CD14-positive monocyte (primary cell): ENCODE measurements at regions not wholly inside any gene's neighbourhood (a gene's known extent, or its start where the extent isn't known, plus 50 kb on each side); places are given as distances from the start of the nearest gene placed in this dataset.

Source experiments
- DNase-seq, 3 donors: peaks; one replicate each; pipeline ENCODE4 v3.0.0-alpha.2; 2011 to 2022
- H2AFZ ChIP-seq: 2 replicates; pipeline ENCODE4 v1.6.0; 2012; ENCODE audit warnings: mild to moderate bottlenecking, low read depth, low read length, inconsistent platforms; ENCODE audit not compliant: insufficient read depth, poor library complexity, severe bottlenecking
- H3K27ac ChIP-seq, 2 donors: 1 replicate in 1 of 2; 2 replicates in 1 of 2; pipeline ENCODE4 v1.5.1; 2012 to 2013; ENCODE audit warnings: low read length in 2 of 2, control low read depth in 1 of 2, inconsistent platforms in 1 of 2, low read depth in 1 of 2, mild to moderate bottlenecking in 1 of 2
- H3K27me3 ChIP-seq, 2 donors: one replicate each; pipeline versions ENCODE4 v1.6.0 to v1.6.1; 2011 to 2013; ENCODE audit warnings: low read length in 2 of 2; ENCODE audit not compliant: control insufficient read depth in 2 of 2, insufficient read depth in 2 of 2
- H3K36me3 ChIP-seq, 2 donors: replicated peaks in 1 of 2; 1 replicate in 1 of 2; 2 replicates in 1 of 2; pipeline versions ENCODE4 v1.5.1 to v1.6.1; 2012 to 2013; ENCODE audit warnings: low read length in 2 of 2, control low read depth in 1 of 2, inconsistent platforms in 1 of 2, mild to moderate bottlenecking in 1 of 2; ENCODE audit not compliant: insufficient read depth in 2 of 2, control insufficient read depth in 1 of 2
- H3K4me1 ChIP-seq, 2 donors: 1 replicate in 1 of 2; 2 replicates in 1 of 2; pipeline versions ENCODE4 v1.5.1 to v1.6.1; 2012 to 2013; ENCODE audit warnings: low read length in 2 of 2, control low read depth in 1 of 2, inconsistent platforms in 1 of 2, mild to moderate bottlenecking in 1 of 2, moderate library complexity in 1 of 2; ENCODE audit not compliant: insufficient read depth in 2 of 2, control insufficient read depth in 1 of 2
- H3K4me2 ChIP-seq: replicated peaks from 2 replicates; pipeline ENCODE3; 2012; ENCODE audit warnings: low read length, moderate library complexity, mild to moderate bottlenecking; ENCODE audit not compliant: poor library complexity, severe bottlenecking; ENCODE audit errors: extremely low read depth
- H3K4me3 ChIP-seq, 3 experiments: fragments of 200-600 bp in 1 of 3; sonication (generic) in 1 of 3; replicated peaks in 1 of 3; 1 replicate in 2 of 3; 2 replicates in 1 of 3; pipeline ENCODE4 v1.5.1; 2011 to 2013; ENCODE audit warnings: low read length in 3 of 3, mild to moderate bottlenecking in 3 of 3, control low read depth in 2 of 3, low read depth in 2 of 3, inconsistent platforms in 1 of 3, moderate library complexity in 1 of 3
- H3K79me2 ChIP-seq: 2 replicates; pipeline ENCODE4 v1.6.0; 2012; ENCODE audit warnings: mild to moderate bottlenecking, control low read depth, inconsistent platforms, low read length, moderate library complexity; ENCODE audit not compliant: insufficient read depth
- H3K9ac ChIP-seq: 2 replicates; pipeline ENCODE4 v1.6.0; 2017; ENCODE audit warnings: low read length, mild to moderate bottlenecking; ENCODE audit not compliant: insufficient read depth, poor library complexity, severe bottlenecking
- H3K9me3 ChIP-seq, 2 donors: replicated peaks in 1 of 2; 1 replicate in 1 of 2; 2 replicates in 1 of 2; pipeline versions ENCODE4 v1.5.1 to v1.6.1; 2012 to 2013; ENCODE audit warnings: low read length in 2 of 2, control low read depth in 1 of 2; ENCODE audit not compliant: control insufficient read depth in 1 of 2, insufficient read depth in 1 of 2
- H4K20me1 ChIP-seq: 2 replicates; pipeline ENCODE4 v1.6.0; 2012; ENCODE audit warnings: mild to moderate bottlenecking, low read length, control low read depth, moderate library complexity; ENCODE audit not compliant: insufficient read depth
- H3K27ac Mint-ChIP-seq, 7 donors: one replicate each; pipeline ENCODE4 v1.8.0; 2020; ENCODE audit warnings: mild to moderate bottlenecking in 7 of 7, mixed read lengths in 7 of 7, moderate library complexity in 6 of 7, inconsistent platforms in 2 of 7
- H3K27me3 Mint-ChIP-seq, 3 donors: one replicate each; pipeline ENCODE4 v1.8.0; 2021 to 2022; ENCODE audit warnings: low read depth in 3 of 3, mild to moderate bottlenecking in 3 of 3, mixed read lengths in 3 of 3, moderate library complexity in 3 of 3, inconsistent platforms in 1 of 3
- H3K36me3 Mint-ChIP-seq, 2 donors: one replicate each; pipeline ENCODE4 v1.8.0; 2020; ENCODE audit warnings: mixed read lengths in 2 of 2, inconsistent platforms in 1 of 2, mild to moderate bottlenecking in 1 of 2
- H3K4me1 Mint-ChIP-seq: one replicate; pipeline ENCODE4 v1.8.0; 2020; ENCODE audit warnings: mild to moderate bottlenecking, mixed read lengths
- H3K4me3 Mint-ChIP-seq, 2 donors: one replicate each; pipeline ENCODE4 v1.8.0; 2020; ENCODE audit warnings: mild to moderate bottlenecking in 2 of 2, mixed read lengths in 2 of 2, moderate library complexity in 1 of 2
- H3K9me3 Mint-ChIP-seq, 7 donors: one replicate each; pipeline ENCODE4 v1.8.0; 2020 to 2022; ENCODE audit warnings: mixed read lengths in 7 of 7, mild to moderate bottlenecking in 6 of 7, moderate library complexity in 6 of 7, inconsistent platforms in 2 of 7
- WGBS: methylation state at CpG from one replicate; pipeline ENCODE4 v1.1.5; 2013; ENCODE audit warnings: missing lambda C conversion rate; ENCODE audit not compliant: insufficient coverage; 5-methylcytosine and 5-hydroxymethylcytosine counted together
- intact Hi-C, 2 donors: fragments of 100-400 bp; cut with micrococcal nuclease; formaldehyde crosslinking; loops; one replicate each; pipeline versions ENCODE4 v1.15.0 to v1.15.1; 2023
- TF ChIP-seq, protein P1 (sequence below): fragments of 200-600 bp; IDR thresholded peaks from one replicate; pipeline ENCODE4 v1.8.0; 2022; ENCODE audit warnings: antibody characterized with exemption, mild to moderate bottlenecking

GRCh38 chr5:2492476-2492875 lies 259.0 kb downstream of the IRX2 start:
- H3K9me3 Mint-ChIP-seq = peaks cover 4 to 34% (median 12%) of the 10 kb centered on the region in 7 donors
- no peak overlapping the region for H3K27ac ChIP-seq
- no peaks in the 10 kb centered on the region for H3K4me1 Mint-ChIP-seq
- DNase-seq = no peak
- H3K27me3 Mint-ChIP-seq = no peaks in the 10 kb centered on the region
- H3K4me2 ChIP-seq = no peak overlapping the region
- H3K27me3 ChIP-seq = no peaks in the 10 kb centered on the region
- H3K4me1 ChIP-seq = no peaks in the 10 kb centered on the region
- peaks cover 14 to 47% of the 10 kb centered on the region in 2 donors for H3K9me3 ChIP-seq
- H3K27ac Mint-ChIP-seq = peak overlapping the region in 1 of 7 donors; percentile 26
- no peak overlapping the region for H3K9ac ChIP-seq
- TF ChIP-seq, protein P1, sequence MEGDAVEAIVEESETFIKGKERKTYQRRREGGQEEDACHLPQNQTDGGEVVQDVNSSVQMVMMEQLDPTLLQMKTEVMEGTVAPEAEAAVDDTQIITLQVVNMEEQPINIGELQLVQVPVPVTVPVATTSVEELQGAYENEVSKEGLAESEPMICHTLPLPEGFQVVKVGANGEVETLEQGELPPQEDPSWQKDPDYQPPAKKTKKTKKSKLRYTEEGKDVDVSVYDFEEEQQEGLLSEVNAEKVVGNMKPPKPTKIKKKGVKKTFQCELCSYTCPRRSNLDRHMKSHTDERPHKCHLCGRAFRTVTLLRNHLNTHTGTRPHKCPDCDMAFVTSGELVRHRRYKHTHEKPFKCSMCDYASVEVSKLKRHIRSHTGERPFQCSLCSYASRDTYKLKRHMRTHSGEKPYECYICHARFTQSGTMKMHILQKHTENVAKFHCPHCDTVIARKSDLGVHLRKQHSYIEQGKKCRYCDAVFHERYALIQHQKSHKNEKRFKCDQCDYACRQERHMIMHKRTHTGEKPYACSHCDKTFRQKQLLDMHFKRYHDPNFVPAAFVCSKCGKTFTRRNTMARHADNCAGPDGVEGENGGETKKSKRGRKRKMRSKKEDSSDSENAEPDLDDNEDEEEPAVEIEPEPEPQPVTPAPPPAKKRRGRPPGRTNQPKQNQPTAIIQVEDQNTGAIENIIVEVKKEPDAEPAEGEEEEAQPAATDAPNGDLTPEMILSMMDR = no peak
- no peak overlapping the region for H3K4me3 ChIP-seq
- no peaks in the 10 kb centered on the region for H4K20me1 ChIP-seq
- H3K79me2 ChIP-seq = no peaks in the 10 kb centered on the region
- intact Hi-C loops = no loop called here
- WGBS = 86% methylated on average over 5 of the region's 7 CpGs
- no peak overlapping the region for H3K4me3 Mint-ChIP-seq
- no peak overlapping the region for H2AFZ ChIP-seq
- no peaks in the 10 kb centered on the region for H3K36me3 ChIP-seq
- H3K36me3 Mint-ChIP-seq = no peaks in the 10 kb centered on the region

DNA sequence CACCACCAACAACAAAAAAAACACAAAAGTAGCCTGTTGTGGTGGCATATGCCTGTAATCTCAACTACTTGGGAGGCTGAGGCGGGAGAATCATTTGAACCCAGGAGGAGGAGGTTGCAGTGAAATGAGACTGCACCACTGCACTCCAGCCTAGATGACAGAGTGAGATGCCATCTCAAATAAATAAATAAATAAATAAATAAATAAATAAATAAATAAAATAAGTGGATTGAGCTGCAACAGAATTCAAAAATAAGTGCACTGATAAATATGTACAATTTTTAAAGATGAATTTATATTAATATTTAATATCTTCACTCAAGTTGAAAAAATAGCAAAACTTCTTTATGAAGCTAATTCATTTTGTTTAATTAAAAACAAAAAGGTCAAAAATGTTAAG lies 259.6 kb downstream of the IRX2 start:
- Mint-ChIP-seq H3K27ac (no peak overlapping the region), H3K36me3 (no peaks in the 10 kb centered on the region), H3K27me3 (no peaks in the 10 kb centered on the region), H3K9me3 (peaks cover 4 to 38% (median 16%) of the 10 kb centered on the region in 7 donors), H3K4me3 (no peak overlapping the region), H3K4me1 (no peaks in the 10 kb centered on the region)
- Histone ChIP-seq H3K9ac (no peak overlapping the region), H3K27me3 (no peaks in the 10 kb centered on the region), H3K4me3 (no peak overlapping the region), H4K20me1 (no peaks in the 10 kb centered on the region), H3K9me3 (peaks cover 14 to 52% of the 10 kb centered on the region in 2 donors), H3K79me2 (no peaks in the 10 kb centered on the region), H3K36me3 (no peaks in the 10 kb centered on the region), H3K4me2 (no peak overlapping the region), H2AFZ (no peak overlapping the region), H3K27ac (no peak overlapping the region), H3K4me1 (no peaks in the 10 kb centered on the region)
- intact Hi-C loops = no loop called here
- no CpG with 5 or more reads among the region's 1 CpG for WGBS
- DNase-seq = no peak
- TF ChIP-seq, protein P1 = no peak
